OCI-LY7 (cell line): ENCODE measurements at regions not wholly inside any gene's neighbourhood (a gene's known extent, or its start where the extent isn't known, plus 50 kb on each side); places are given as distances from the start of the nearest gene placed in this dataset.

Experiments
- BruUV-seq: library from RNA; stranded (reverse); fragments of 400-500 nt; replicated peaks from 2 replicates; lab custom pipeline; 2021; lab: Mats Ljungman, UMichigan
- CTCF ChIA-PET: fragments of 300-600 bp; sonication (Branson Sonifier 250); formaldehyde crosslinking; loops from one replicate; lab custom pipeline; 2022; ENCODE audit warnings: antibody characterized with exemption; ENCODE audit not compliant: unreplicated experiment; lab: Charles Lee
- POLR2A ChIA-PET: fragments of 300-600 bp; sonication (Branson Sonifier 250); formaldehyde crosslinking; loops from one replicate; lab custom pipeline; 2022; ENCODE audit warnings: antibody characterized with exemption; lab: Charles Lee
- DNase-seq: peaks from one replicate; pipeline ENCODE4 v3.0.0-alpha.2; 2015; ENCODE audit warnings: low spot score
- H2AFZ ChIP-seq: fragments of 200-600 bp; sonication (generic), shearing (Covaris generic); 2 replicates; pipeline ENCODE4 v1.6.1; 2014; ENCODE audit warnings: mild to moderate bottlenecking, antibody characterized with exemption, low read length, moderate library complexity
- H3K27ac ChIP-seq: fragments of 200-600 bp; sonication (generic); 2 replicates; pipeline ENCODE4 v1.5.1; 2014; ENCODE audit warnings: mixed run types, low read depth, mild to moderate bottlenecking, moderate library complexity, low read length, inconsistent platforms; ENCODE audit not compliant: poor library complexity, severe bottlenecking
- H3K36me3 ChIP-seq: fragments of 200-600 bp; sonication (generic); 2 replicates; pipeline ENCODE4 v1.6.1; 2014; ENCODE audit warnings: mild to moderate bottlenecking, antibody characterized with exemption, low read length, moderate library complexity, mixed read lengths; ENCODE audit not compliant: insufficient read depth
- H3K4me1 ChIP-seq: fragments of 200-600 bp; sonication (generic); 2 replicates; pipeline ENCODE4 v1.5.1; 2014; ENCODE audit warnings: mild to moderate bottlenecking, low read length; ENCODE audit not compliant: insufficient read depth, poor library complexity, severe bottlenecking
- H3K4me2 ChIP-seq: fragments of 200-600 bp; sonication (generic); 2 replicates; pipeline ENCODE4 v1.6.1; 2014; ENCODE audit warnings: mild to moderate bottlenecking, low read length
- H3K4me3 ChIP-seq: fragments of 200-600 bp; sonication (generic); 2 replicates; pipeline ENCODE4 v1.5.1; 2014; ENCODE audit warnings: mild to moderate bottlenecking, low read depth, low read length; ENCODE audit not compliant: poor library complexity, severe bottlenecking
- H3K79me2 ChIP-seq: fragments of 200-600 bp; sonication (generic); 2 replicates; pipeline ENCODE4 v1.6.1; 2016; ENCODE audit warnings: low read depth, mild to moderate bottlenecking, low read length, moderate library complexity, mixed read lengths; ENCODE audit not compliant: insufficient read depth
- H3K9me2 ChIP-seq: fragments of 200-600 bp; sonication (generic); 2 replicates; pipeline ENCODE4 v1.6.1; 2016; ENCODE audit warnings: mild to moderate bottlenecking, low read length, mixed read lengths; ENCODE audit not compliant: insufficient read depth
- H3K9me3 ChIP-seq: fragments of 200-600 bp; sonication (generic); 2 replicates; pipeline ENCODE4 v1.6.1; 2014; ENCODE audit warnings: mild to moderate bottlenecking, mixed run types, low read length, mixed read lengths
- H4K20me1 ChIP-seq: fragments of 200-600 bp; sonication (generic); 2 replicates; pipeline ENCODE4 v1.6.1; 2014; ENCODE audit warnings: mild to moderate bottlenecking, antibody characterized with exemption, low read length, moderate library complexity, mixed read lengths; ENCODE audit not compliant: insufficient read depth
- EZH2phosphoT487 ChIP-seq: fragments of 200-600 bp; sonication (generic); IDR thresholded peaks from 2 replicates; pipeline ENCODE4 v1.6.1; 2018; ENCODE audit warnings: low read depth, borderline replicate concordance, mild to moderate bottlenecking, mixed run types, antibody characterized with exemption, low read length, moderate library complexity, mixed read lengths
- intact Hi-C: fragments of 100-400 bp; cut with micrococcal nuclease; formaldehyde crosslinking; loops from one replicate; pipeline ENCODE4 v1.10.0; 2022; ENCODE audit not compliant: unreplicated experiment
- TF ChIP-seq, protein P1 (sequence below): fragments of 200-600 bp; sonication (generic); conservative IDR thresholded peaks from 2 replicates; pipeline ENCODE4 v1.5.1; 2014; ENCODE audit warnings: mild to moderate bottlenecking, antibody characterized with exemption, low read length, moderate library complexity, mixed read lengths

DNA sequence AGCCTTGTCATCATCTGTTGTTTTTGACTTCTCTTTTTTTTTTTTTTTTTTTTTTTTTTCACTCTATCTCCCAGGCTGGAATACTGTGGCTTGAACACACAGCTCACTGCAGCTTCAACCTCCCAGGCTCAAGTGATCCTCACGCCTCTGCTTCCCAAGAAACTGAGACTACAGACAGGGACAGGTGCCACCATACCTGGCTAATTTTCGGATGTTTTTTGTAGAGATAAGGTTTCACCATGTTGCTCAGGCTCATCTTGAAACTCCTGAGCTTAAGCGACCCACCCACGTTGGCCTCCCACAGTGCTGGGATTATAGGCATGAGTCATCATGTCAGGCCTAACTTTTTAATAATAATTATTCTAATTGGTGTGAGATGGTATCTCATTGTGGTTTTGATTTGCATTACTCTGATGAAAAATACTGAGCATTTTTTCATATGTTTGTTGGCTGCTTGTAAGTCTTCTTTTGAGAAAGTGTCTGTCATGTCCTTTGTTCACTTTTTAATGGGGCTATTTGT lies 51.3 kb upstream of the OR9G4 start:
- Histone ChIP-seq H2AFZ (no peak overlapping the region), H3K9me3 (no peaks in the 10 kb centered on the region), H3K9me2 (no peaks in the 10 kb centered on the region), H3K36me3 (no peaks in the 10 kb centered on the region), H3K4me2 (no peak overlapping the region), H3K27ac (no peak overlapping the region), H3K4me1 (no peaks in the 10 kb centered on the region), H4K20me1 (no peaks in the 10 kb centered on the region), H3K79me2 (no peaks in the 10 kb centered on the region), H3K4me3 (no peak overlapping the region)
- intact Hi-C loops = no loop called here
- ChIA-PET POLR2A (interaction anchor here (0.6 kb wide), 1 partner anchor 176 kb away, joined by 6 read pairs; no protein-coding TSS in a partner anchor), CTCF (no interaction called here)
- DNase-seq = no peak
- TF ChIP-seq, protein P1, sequence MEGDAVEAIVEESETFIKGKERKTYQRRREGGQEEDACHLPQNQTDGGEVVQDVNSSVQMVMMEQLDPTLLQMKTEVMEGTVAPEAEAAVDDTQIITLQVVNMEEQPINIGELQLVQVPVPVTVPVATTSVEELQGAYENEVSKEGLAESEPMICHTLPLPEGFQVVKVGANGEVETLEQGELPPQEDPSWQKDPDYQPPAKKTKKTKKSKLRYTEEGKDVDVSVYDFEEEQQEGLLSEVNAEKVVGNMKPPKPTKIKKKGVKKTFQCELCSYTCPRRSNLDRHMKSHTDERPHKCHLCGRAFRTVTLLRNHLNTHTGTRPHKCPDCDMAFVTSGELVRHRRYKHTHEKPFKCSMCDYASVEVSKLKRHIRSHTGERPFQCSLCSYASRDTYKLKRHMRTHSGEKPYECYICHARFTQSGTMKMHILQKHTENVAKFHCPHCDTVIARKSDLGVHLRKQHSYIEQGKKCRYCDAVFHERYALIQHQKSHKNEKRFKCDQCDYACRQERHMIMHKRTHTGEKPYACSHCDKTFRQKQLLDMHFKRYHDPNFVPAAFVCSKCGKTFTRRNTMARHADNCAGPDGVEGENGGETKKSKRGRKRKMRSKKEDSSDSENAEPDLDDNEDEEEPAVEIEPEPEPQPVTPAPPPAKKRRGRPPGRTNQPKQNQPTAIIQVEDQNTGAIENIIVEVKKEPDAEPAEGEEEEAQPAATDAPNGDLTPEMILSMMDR = no peak
- TF ChIP-seq EZH2phosphoT487 = no peak
- BruUV-seq = no TSS peak
